ENCODE measurements at regions not wholly inside any gene's neighbourhood (a gene's known extent, or its start where the extent isn't known, plus 50 kb on each side); places are given as distances from the start of the nearest gene placed in this dataset.

DNA sequence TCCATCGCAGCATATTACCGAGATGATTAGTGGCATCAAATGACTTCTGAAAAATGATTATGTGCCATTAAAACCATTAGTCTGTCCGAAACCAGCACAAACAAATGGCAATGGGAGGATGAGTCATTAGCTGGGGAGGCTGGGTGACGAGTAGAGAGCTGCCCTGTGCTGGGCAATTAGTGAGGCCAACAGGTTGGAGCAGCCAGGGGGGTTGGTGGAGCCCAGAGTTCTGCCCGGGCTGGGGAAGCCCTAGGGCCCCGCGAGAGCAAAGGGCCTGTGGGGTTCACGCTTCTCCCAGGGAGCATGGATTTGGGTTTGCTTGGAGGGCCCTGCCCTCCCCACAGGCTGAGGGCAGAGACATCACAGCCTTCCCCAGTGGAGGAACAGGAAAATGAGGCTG is 152.1 kb upstream of the RPL38 start:
- H3K36me3 Mint-ChIP-seq, result no peaks in the 10 kb centered on the region
- no peak overlapping the region for H3K4me3 Mint-ChIP-seq
- peaks cover 9% of the 10 kb centered on the region for H3K27me3 Mint-ChIP-seq
- DNase-seq (ENCODE audit: low spot score in 2 of 2) (no peak), ATAC-seq (ENCODE audit: low read depth) (no peak)
- no peaks in the 10 kb centered on the region for H3K4me1 Mint-ChIP-seq
- H3K9me3 Mint-ChIP-seq, result no peaks in the 10 kb centered on the region
- no peak overlapping the region for H3K27ac Mint-ChIP-seq

DNA sequence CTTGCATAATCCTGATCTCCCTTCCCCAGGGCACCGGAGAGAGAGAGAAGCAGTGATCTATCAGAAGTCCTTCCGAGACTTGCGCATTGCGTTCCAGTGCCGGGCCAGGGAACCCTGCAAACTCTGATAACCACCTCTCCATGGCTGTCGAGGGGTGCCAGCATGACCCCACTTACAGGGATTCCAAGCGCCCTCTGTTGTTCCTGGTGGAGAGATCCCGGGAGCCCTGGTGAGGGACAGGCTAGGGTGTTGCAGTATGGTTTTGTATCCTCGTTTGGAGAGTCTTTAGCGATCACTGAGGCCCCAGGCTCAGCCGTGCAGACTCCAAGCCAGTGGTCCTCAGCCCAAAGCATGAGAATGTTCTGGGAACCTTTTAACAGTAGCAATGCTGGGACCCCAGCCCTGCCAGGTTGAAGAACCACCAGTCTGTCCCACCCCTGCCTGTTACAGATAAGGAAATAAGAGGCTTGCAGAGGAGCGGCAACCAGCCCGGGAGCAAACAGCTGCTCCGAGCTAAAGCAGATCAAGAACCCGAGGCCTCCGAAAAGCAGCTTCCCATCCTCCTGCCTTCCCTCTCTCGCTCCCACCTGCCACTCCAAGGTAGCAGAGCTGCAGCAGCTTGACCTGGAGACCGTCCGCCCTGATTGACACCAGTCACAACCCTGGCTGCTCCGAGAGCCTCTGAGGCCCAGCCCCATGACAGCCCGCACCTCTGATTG is 150.3 kb upstream of the RPL38 start:
- Mint-ChIP-seq H3K36me3 (no peaks in the 10 kb centered on the region), H3K4me1 (no peaks in the 10 kb centered on the region), H3K27me3 (peaks cover 9% of the 10 kb centered on the region), H3K27ac (no peak overlapping the region), H3K9me3 (no peaks in the 10 kb centered on the region), H3K4me3 (no peak overlapping the region)
- ATAC-seq (ENCODE audit: low read depth) (no peak), DNase-seq (ENCODE audit: low spot score in 2 of 2) (no peak)

- DNase-seq (ENCODE audit: low spot score in 2 of 2) (no peak), ATAC-seq (ENCODE audit: low read depth) (no peak)
- Mint-ChIP-seq H3K36me3 (no peaks in the 10 kb centered on the region), H3K4me3 (no peak overlapping the region), H3K27me3 (peaks cover 9% of the 10 kb centered on the region), H3K4me1 (no peaks in the 10 kb centered on the region), H3K27ac (no peak overlapping the region), H3K9me3 (no peaks in the 10 kb centered on the region)
Observed at GRCh38 chr17:74053712-74054078, 149.8 kb upstream of the RPL38 start.

DNA sequence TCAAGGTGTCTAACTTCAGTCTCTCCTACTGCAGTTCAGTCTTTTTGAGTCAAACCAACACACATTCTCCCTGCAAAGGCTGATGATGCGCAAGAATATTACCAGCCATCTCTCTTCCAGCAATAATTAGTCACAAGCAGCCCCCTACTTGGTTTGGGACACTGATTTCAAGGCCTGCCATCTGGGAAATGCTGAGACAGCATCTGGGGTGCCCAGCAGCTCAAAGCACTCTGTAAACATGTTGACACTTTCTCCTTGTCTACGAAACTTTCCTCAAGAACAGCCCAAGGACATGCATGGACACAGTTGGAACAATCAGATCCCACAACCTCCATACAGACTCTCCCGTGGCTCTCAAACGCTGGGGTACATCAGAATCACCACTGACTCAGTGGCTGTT is 149.2 kb upstream of the RPL38 start:
- Mint-ChIP-seq H3K27ac (no peak overlapping the region), H3K9me3 (no peaks in the 10 kb centered on the region), H3K4me3 (no peak overlapping the region), H3K36me3 (no peaks in the 10 kb centered on the region), H3K4me1 (no peaks in the 10 kb centered on the region), H3K27me3 (peaks cover 12% of the 10 kb centered on the region)
- ATAC-seq (ENCODE audit: low read depth), result no peak
- DNase-seq (ENCODE audit: low spot score in 2 of 2), result no peak

- DNase-seq (ENCODE audit: low spot score in 2 of 2), result no peak
- Mint-ChIP-seq H3K4me3 (no peak overlapping the region), H3K9me3 (no peaks in the 10 kb centered on the region), H3K36me3 (no peaks in the 10 kb centered on the region), H3K27me3 (peaks cover 10% of the 10 kb centered on the region), H3K27ac (no peak overlapping the region), H3K4me1 (no peaks in the 10 kb centered on the region)
- ATAC-seq (ENCODE audit: low read depth), result no peak
Observed at GRCh38 chr17:74055508-74056160, 147.8 kb upstream of the RPL38 start.

GRCh38 chr17:74059479-74060240 is 143.8 kb upstream of the RPL38 start:
- H3K4me3 Mint-ChIP-seq, result no peak overlapping the region
- H3K4me1 Mint-ChIP-seq, result no peaks in the 10 kb centered on the region
- H3K36me3 Mint-ChIP-seq, result no peaks in the 10 kb centered on the region
- peaks cover 12% of the 10 kb centered on the region for H3K27me3 Mint-ChIP-seq
- no peaks in the 10 kb centered on the region for H3K9me3 Mint-ChIP-seq
- no peak overlapping the region for H3K27ac Mint-ChIP-seq
- no peak for DNase-seq (ENCODE audit: low spot score in 2 of 2)
- no peak for ATAC-seq (ENCODE audit: low read depth)

- Mint-ChIP-seq H3K9me3 (no peaks in the 10 kb centered on the region), H3K36me3 (no peaks in the 10 kb centered on the region), H3K27ac (no peak overlapping the region), H3K4me1 (no peaks in the 10 kb centered on the region), H3K4me3 (no peak overlapping the region), H3K27me3 (peaks cover 12% of the 10 kb centered on the region)
- no peak for DNase-seq (ENCODE audit: low spot score in 2 of 2)
- no peak for ATAC-seq (ENCODE audit: low read depth)
Observed at GRCh38 chr17:74061758-74062157, 141.7 kb upstream of the RPL38 start.

DNA sequence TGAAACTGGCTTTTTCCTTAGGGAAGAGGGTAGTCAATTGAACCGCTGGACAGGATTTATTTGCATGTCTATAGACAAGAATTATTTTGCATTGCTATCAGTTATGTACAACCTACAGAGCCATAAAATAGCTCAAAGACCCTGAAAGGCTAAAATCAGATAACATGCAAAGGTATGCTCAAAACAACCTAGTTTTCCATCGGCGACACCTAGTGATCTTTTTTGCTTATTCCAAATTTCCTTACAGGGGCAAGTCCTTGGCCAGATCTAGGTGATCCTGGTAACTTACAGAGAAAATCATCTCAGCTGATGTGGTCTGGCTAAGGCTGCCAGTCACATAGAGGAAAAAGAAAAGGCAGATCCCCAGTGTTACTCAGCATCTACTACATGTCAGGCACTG is 141.2 kb upstream of the RPL38 start:
- Mint-ChIP-seq H3K4me1 (no peaks in the 10 kb centered on the region), H3K27me3 (peaks cover 15% of the 10 kb centered on the region), H3K9me3 (no peaks in the 10 kb centered on the region), H3K27ac (no peak overlapping the region), H3K4me3 (no peak overlapping the region), H3K36me3 (no peaks in the 10 kb centered on the region)
- no peak for DNase-seq (ENCODE audit: low spot score in 2 of 2)
- no peak for ATAC-seq (ENCODE audit: low read depth)

- no peaks in the 10 kb centered on the region for H3K9me3 Mint-ChIP-seq
- no peaks in the 10 kb centered on the region for H3K4me1 Mint-ChIP-seq
- H3K4me3 Mint-ChIP-seq, result no peak overlapping the region
- ATAC-seq (ENCODE audit: low read depth) (no peak), DNase-seq (ENCODE audit: low spot score in 2 of 2) (no peak)
- H3K27ac Mint-ChIP-seq, result no peak overlapping the region
- H3K27me3 Mint-ChIP-seq, result peaks cover 15% of the 10 kb centered on the region
- no peaks in the 10 kb centered on the region for H3K36me3 Mint-ChIP-seq
Observed at GRCh38 chr17:74063439-74063838, 140.0 kb upstream of the RPL38 start.

DNA sequence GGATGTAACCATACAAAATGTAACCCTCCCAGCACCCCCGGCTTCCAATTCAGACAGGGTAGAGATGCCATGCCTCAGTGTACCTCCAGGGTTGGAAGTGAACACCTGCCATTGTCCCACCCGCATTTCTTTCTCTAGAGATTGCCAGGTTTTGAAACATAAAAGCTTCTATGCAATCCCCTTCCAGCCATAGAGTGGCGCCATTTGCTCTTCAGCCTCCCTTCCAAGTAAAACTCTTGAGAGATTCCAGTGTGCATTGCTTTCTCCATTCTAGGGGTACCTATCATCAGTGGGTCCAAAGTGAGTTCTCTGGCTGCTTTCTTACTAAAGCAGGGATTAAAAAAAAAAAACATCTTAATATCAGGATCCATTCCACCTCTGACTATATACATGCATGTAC is 133.1 kb upstream of the RPL38 start:
- Mint-ChIP-seq H3K4me1 (no peaks in the 10 kb centered on the region), H3K4me3 (no peak overlapping the region), H3K27me3 (peaks cover 6% of the 10 kb centered on the region), H3K27ac (no peak overlapping the region), H3K36me3 (no peaks in the 10 kb centered on the region), H3K9me3 (no peaks in the 10 kb centered on the region)
- ATAC-seq (ENCODE audit: low read depth) (no peak), DNase-seq (ENCODE audit: low spot score in 2 of 2) (no peak)

- H3K4me3 Mint-ChIP-seq, result no peak overlapping the region
- H3K36me3 Mint-ChIP-seq, result no peaks in the 10 kb centered on the region
- no peak overlapping the region for H3K27ac Mint-ChIP-seq
- ATAC-seq (ENCODE audit: low read depth) (no peak), DNase-seq (ENCODE audit: low spot score in 2 of 2) (no peak)
- H3K27me3 Mint-ChIP-seq, result peaks cover 3% of the 10 kb centered on the region
- H3K9me3 Mint-ChIP-seq, result no peaks in the 10 kb centered on the region
- no peaks in the 10 kb centered on the region for H3K4me1 Mint-ChIP-seq
Observed at GRCh38 chr17:74070998-74071679, 132.3 kb upstream of the RPL38 start.

DNA sequence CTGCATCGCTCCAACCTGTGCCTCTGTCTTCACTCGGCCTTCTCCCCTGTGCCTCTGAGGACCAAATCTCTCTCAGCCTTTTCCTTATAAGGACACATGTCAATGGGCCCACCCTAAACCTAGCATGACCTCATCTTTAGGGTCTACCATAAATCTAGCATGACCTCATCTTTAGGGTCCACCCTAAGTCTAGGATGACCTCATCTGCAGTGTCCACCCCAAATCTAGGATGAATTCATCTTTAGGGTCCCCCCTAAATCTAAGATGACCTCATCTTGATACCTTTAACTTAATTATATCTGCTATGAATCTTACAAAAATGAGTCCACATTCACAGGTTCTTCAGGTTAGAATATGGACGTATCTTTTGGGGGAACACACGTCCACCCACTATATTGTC is 131.1 kb upstream of the RPL38 start:
- Mint-ChIP-seq H3K36me3 (no peaks in the 10 kb centered on the region), H3K4me1 (no peaks in the 10 kb centered on the region), H3K4me3 (no peak overlapping the region), H3K27ac (no peak overlapping the region), H3K27me3 (no peaks in the 10 kb centered on the region), H3K9me3 (no peaks in the 10 kb centered on the region)
- DNase-seq (ENCODE audit: low spot score in 2 of 2), result no peak
- no peak for ATAC-seq (ENCODE audit: low read depth)

GRCh38 chr17:74076446-74076845 is 127.0 kb upstream of the RPL38 start:
- H3K4me1 Mint-ChIP-seq, result no peaks in the 10 kb centered on the region

GRCh38 chr17:74077231-74077630 is 126.2 kb upstream of the RPL38 start:
- DNase-seq (ENCODE audit: low spot score in 2 of 2) (no peak), ATAC-seq (ENCODE audit: low read depth) (no peak)
- Mint-ChIP-seq H3K4me3 (no peak overlapping the region), H3K9me3 (no peaks in the 10 kb centered on the region), H3K36me3 (no peaks in the 10 kb centered on the region), H3K4me1 (no peaks in the 10 kb centered on the region), H3K27me3 (peaks cover 3% of the 10 kb centered on the region), H3K27ac (no peak overlapping the region)

More at GRCh38 chr17:74076446-74076845, 127.0 kb upstream of the RPL38 start:
- no peak overlapping the region for H3K27ac Mint-ChIP-seq
- H3K9me3 Mint-ChIP-seq, result no peaks in the 10 kb centered on the region
- H3K4me3 Mint-ChIP-seq, result no peak overlapping the region
- DNase-seq (ENCODE audit: low spot score in 2 of 2), result no peak
- ATAC-seq (ENCODE audit: low read depth), result no peak
- H3K27me3 Mint-ChIP-seq, result peaks cover 2% of the 10 kb centered on the region
- H3K36me3 Mint-ChIP-seq, result no peaks in the 10 kb centered on the region
